NCI-H1417 (cell line): ENCODE measurements at regions not wholly inside any gene's neighbourhood (a gene's known extent, or its start where the extent isn't known, plus 50 kb on each side); places are given as distances from the start of the nearest gene placed in this dataset.
A peak's percentile ranks its signal among the peaks of the same experiment; 100 is the strongest.

Experiments used
- DNase-seq, 3 experiments: peaks; one replicate each; lab custom pipeline; 2025; lab: John Stamatoyannopoulos, UW

- no peak for DNase-seq
Observed at GRCh38 chr7:155215576-155216325, 81.9 kb upstream of the INSIG1 start.

- DNase-seq = no peak
Observed at GRCh38 chr7:155216475-155217272, 81.0 kb upstream of the INSIG1 start.

GRCh38 chr7:155217634-155218033 lies 80.0 kb upstream of the INSIG1 start:
- DNase-seq = no peak

- no peak for DNase-seq
Observed at GRCh38 chr7:155218276-155219153, 79.2 kb upstream of the INSIG1 start.

GRCh38 chr7:155219154-155219531 lies 78.5 kb upstream of the INSIG1 start:
- DNase-seq = no peak

GRCh38 chr7:155219947-155220769 lies 77.5 kb upstream of the INSIG1 start:
- DNase-seq = peak in 2 of 3 experiments; percentile 46 to 51

- no peak for DNase-seq
Observed at GRCh38 chr7:155220903-155221302, 76.8 kb upstream of the INSIG1 start.

GRCh38 chr7:155221547-155221946 lies 76.1 kb upstream of the INSIG1 start:
- DNase-seq = no peak

- DNase-seq = peak in 1 of 3 experiments; percentile 68
Observed at GRCh38 chr7:155222061-155222460, 75.6 kb upstream of the INSIG1 start.

- no peak for DNase-seq
Observed at GRCh38 chr7:155222573-155222972, 75.1 kb upstream of the INSIG1 start.

- no peak for DNase-seq
Observed at GRCh38 chr7:155223021-155223420, 74.7 kb upstream of the INSIG1 start.

GRCh38 chr7:155223503-155223902 lies 74.2 kb upstream of the INSIG1 start:
- peak in 2 of 3 experiments; percentile 19 to 43 for DNase-seq

GRCh38 chr7:155224116-155224811 lies 73.4 kb upstream of the INSIG1 start:
- peak; percentile 75 to 93 (median 77) for DNase-seq

GRCh38 chr7:155225095-155225494 lies 72.6 kb upstream of the INSIG1 start:
- no peak for DNase-seq

- no peak for DNase-seq
Observed at GRCh38 chr7:155225516-155225915, 72.2 kb upstream of the INSIG1 start.

- DNase-seq = no peak
Observed at GRCh38 chr7:155226261-155227003, 71.2 kb upstream of the INSIG1 start.

GRCh38 chr7:155227004-155227787 lies 70.5 kb upstream of the INSIG1 start:
- peak in 2 of 3 experiments; percentile 41 to 54 for DNase-seq

- DNase-seq = no peak
Observed at GRCh38 chr7:155227788-155228458, 69.8 kb upstream of the INSIG1 start.

- DNase-seq = no peak
Observed at GRCh38 chr7:155228459-155228845, 69.2 kb upstream of the INSIG1 start.
